Tibial artery (tissue), 4 donors: ENCODE measurements at regions not wholly inside any gene's neighbourhood (a gene's known extent, or its start where the extent isn't known, plus 50 kb on each side); places are given as distances from the start of the nearest gene placed in this dataset.

Source experiments
- DNase-seq, 2 donors: peaks; one replicate each; pipeline ENCODE4 v3.0.0-alpha.2; 2019
- H3K27ac ChIP-seq, 2 donors: fragments of 200-600 bp; sonication (generic) in 1 of 2; 1 replicate in 1 of 2; 2 replicates in 1 of 2; pipeline ENCODE4 v1.5.1; 2018 to 2019; ENCODE audit warnings: mild to moderate bottlenecking in 1 of 2
- H3K27me3 ChIP-seq, 2 donors: fragments of 200-600 bp; sonication (generic) in 1 of 2; one replicate each; pipeline versions ENCODE4 v1.5.1 to v1.6.0; 2016 to 2019
- H3K36me3 ChIP-seq, 3 donors: fragments of 200-600 bp; sonication (generic) in 2 of 3; one replicate each; pipeline ENCODE4 v1.5.1; 2016 to 2019; ENCODE audit warnings: mild to moderate bottlenecking in 2 of 3
- H3K4me1 ChIP-seq, 4 donors: fragments of 200-600 bp; sonication (generic) in 2 of 4; 1 replicate in 3 of 4; 2 replicates in 1 of 4; pipeline ENCODE4 v1.5.1; 2016 to 2019
- H3K4me3 ChIP-seq, 2 donors: fragments of 200-600 bp; sonication (generic) in 1 of 2; 1 replicate in 1 of 2; 2 replicates in 1 of 2; pipeline ENCODE4 v1.5.1; 2018 to 2019; ENCODE audit warnings: mild to moderate bottlenecking in 2 of 2
- H3K9me3 ChIP-seq, 3 donors: fragments of 200-600 bp; sonication (generic) in 1 of 3; one replicate each; pipeline ENCODE4 v1.5.1; 2016 to 2019
- intact Hi-C: fragments of 100-400 bp; cut with DNase I; formaldehyde crosslinking; loops from one replicate; pipeline ENCODE4 v1.15.0; 2023; ENCODE audit warnings: low total_unique reads
- TF ChIP-seq, protein P1 (sequence below), 2 experiments: fragments of 200-600 bp in 1 of 2; fragments of 450-650 bp in 1 of 2; IDR thresholded peaks; one replicate each; pipeline ENCODE4 v1.5.1; 2017 to 2019; ENCODE audit warnings: antibody characterized with exemption in 2 of 2, mild to moderate bottlenecking in 1 of 2, moderate library complexity in 1 of 2

DNA sequence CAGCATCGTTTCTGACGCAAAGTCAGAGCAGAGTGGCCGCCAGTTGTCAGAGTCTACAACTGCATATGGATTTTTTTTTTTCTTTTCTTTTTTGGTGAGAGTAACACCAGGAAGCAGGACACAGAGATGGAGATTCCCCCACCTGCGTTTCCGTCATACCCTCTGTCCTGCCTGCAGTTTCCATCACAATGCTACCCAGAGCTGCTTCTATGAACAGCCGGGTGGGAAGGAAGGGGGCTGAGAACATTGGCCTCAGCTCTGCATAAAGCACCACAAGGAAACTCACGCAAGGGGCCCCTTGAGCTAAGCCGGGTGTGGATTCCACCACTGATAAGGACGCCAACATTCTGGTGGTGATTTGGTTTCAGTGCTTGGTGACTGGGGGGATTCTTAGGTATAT lies 183.5 kb upstream of the AFDN start:
- intact Hi-C loops, result no loop called here
- DNase-seq, result no peak
- TF ChIP-seq, protein P1, sequence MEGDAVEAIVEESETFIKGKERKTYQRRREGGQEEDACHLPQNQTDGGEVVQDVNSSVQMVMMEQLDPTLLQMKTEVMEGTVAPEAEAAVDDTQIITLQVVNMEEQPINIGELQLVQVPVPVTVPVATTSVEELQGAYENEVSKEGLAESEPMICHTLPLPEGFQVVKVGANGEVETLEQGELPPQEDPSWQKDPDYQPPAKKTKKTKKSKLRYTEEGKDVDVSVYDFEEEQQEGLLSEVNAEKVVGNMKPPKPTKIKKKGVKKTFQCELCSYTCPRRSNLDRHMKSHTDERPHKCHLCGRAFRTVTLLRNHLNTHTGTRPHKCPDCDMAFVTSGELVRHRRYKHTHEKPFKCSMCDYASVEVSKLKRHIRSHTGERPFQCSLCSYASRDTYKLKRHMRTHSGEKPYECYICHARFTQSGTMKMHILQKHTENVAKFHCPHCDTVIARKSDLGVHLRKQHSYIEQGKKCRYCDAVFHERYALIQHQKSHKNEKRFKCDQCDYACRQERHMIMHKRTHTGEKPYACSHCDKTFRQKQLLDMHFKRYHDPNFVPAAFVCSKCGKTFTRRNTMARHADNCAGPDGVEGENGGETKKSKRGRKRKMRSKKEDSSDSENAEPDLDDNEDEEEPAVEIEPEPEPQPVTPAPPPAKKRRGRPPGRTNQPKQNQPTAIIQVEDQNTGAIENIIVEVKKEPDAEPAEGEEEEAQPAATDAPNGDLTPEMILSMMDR (IDR thresholded peaks at IDR 0.05), result no peak
- no peaks in the 10 kb centered on the region for H3K36me3 ChIP-seq
- no peak overlapping the region for H3K4me3 ChIP-seq
- H3K4me1 ChIP-seq, result no peaks in the 10 kb centered on the region
- peaks cover 0 to 4% of the 10 kb centered on the region in 2 donors for H3K27me3 ChIP-seq
- H3K9me3 ChIP-seq, result no peaks in the 10 kb centered on the region
- no peak overlapping the region for H3K27ac ChIP-seq

DNA sequence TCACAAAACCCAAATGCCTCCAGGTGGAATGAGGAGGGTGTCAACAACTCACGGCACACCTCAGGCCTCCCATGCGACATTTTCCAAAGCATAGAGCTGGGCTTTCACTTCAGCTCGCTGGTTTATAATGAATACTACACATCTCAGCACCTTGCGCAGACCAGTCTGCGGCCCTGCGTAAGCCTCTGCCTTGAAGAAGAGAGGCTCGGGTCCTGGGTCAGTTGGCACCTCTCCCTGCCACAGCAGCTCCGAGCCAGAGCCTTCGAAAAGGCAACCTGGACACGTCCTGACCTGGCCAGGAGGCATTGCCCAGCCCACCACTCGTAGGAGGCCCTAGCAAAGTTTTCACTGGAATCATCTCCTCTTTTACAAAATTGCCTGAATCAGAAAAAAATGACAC lies 183.0 kb upstream of the AFDN start:
- TF ChIP-seq, protein P1 (IDR thresholded peaks at IDR 0.05), result no peak
- no peaks in the 10 kb centered on the region for H3K36me3 ChIP-seq
- no peak overlapping the region for H3K27ac ChIP-seq
- intact Hi-C loops, result no loop called here
- H3K9me3 ChIP-seq, result no peaks in the 10 kb centered on the region
- H3K27me3 ChIP-seq, result peaks cover 0 to 4% of the 10 kb centered on the region in 2 donors
- no peaks in the 10 kb centered on the region for H3K4me1 ChIP-seq
- no peak overlapping the region for H3K4me3 ChIP-seq
- no peak for DNase-seq

DNA sequence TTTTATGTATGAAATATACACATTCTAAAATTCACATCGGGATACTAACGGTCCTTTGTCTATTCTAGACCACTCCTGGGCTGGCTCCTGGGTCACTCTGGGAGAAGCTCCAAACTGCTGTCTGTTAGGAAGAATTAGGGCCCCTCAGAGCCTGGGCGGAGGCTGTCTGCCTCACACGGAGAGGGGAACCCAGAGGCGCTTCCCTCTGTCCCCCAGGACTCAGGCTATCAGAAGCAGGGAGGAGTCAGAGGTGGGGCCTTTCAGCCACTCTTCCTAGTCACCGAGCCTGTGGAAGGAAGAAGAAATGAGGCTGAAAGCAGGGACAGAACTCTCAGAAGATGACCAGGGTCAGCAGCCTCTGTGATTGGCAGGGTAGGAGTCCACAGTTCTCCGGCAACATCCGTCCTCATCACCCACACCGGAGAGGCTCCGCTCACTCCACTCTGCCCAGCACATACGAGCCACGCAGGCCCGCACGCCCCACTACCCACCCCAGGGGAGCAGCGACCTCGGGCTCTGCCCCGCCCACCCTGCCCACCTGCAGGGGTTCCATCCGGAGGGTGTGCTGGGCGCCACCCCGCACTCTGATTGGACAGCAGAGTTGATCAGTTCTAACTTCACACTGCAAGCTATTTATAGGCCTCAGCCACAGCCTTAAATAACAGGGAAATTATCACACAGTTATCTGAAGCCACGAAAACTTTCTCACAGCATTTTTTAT lies 182.1 kb upstream of the AFDN start:
- TF ChIP-seq, protein P1 (IDR thresholded peaks at IDR 0.05), result no peak
- Histone ChIP-seq H3K36me3 (no peaks in the 10 kb centered on the region), H3K27ac (no peak overlapping the region), H3K4me1 (no peaks in the 10 kb centered on the region), H3K9me3 (no peaks in the 10 kb centered on the region), H3K27me3 (peaks cover 0 to 7% of the 10 kb centered on the region in 2 donors), H3K4me3 (no peak overlapping the region)
- intact Hi-C loops, result no loop called here
- DNase-seq, result no peak

DNA sequence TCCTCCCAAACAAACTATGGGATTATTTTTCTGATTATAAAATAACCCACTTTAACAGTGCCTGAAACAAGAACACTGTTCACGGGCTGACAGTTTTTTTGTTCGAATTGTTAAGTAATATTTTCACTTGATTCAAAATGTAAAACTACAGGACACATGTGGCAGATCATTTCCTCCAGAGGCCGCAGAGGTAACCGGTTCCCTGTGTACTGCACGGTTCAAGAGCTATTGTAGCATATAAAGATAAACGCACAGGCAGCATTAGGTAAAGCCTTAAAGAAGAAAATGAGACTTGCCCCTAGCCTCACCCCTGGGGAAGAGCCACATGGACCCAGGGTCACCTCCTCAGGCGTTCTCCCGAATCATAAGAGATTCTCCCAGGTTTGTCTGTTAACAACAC lies 181.3 kb upstream of the AFDN start:
- Histone ChIP-seq H3K36me3 (no peaks in the 10 kb centered on the region), H3K27ac (no peak overlapping the region), H3K4me3 (no peak overlapping the region), H3K27me3 (peaks cover 0 to 13% of the 10 kb centered on the region in 2 donors), H3K4me1 (no peaks in the 10 kb centered on the region), H3K9me3 (no peaks in the 10 kb centered on the region)
- intact Hi-C loops, result no loop called here
- TF ChIP-seq, protein P1 (IDR thresholded peaks at IDR 0.05), result no peak
- no peak for DNase-seq

DNA sequence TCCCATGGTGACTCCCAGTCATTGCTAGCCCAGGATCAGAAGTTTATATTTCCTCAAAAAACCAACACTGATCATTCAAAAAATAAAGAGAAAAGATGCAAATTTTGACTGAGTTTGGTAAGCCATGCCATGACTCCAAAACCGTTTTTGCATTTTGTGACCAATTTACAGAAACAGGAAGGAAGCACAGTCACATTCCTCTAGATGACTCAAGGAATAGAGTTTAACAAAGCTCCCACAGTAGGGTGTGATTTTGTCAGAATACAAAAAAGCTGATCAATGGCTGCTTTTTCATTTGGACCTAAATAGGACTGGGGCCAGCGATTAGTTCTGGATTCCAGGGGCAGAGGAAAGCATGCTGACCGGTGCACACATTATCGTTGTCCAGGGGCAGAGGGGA lies 179.4 kb upstream of the AFDN start:
- peaks cover 0 to 13% of the 10 kb centered on the region in 2 donors for H3K27me3 ChIP-seq
- H3K4me3 ChIP-seq, result no peak overlapping the region
- no peak for DNase-seq

More for the DNA sequence above, 179.4 kb upstream of the AFDN start:
- no peaks in the 10 kb centered on the region for H3K4me1 ChIP-seq
- H3K36me3 ChIP-seq, result no peaks in the 10 kb centered on the region
- intact Hi-C loops, result no loop called here
- TF ChIP-seq, protein P1 (IDR thresholded peaks at IDR 0.05), result no peak
- H3K27ac ChIP-seq, result no peak overlapping the region
- no peaks in the 10 kb centered on the region for H3K9me3 ChIP-seq
